LoVo (cell line): ENCODE measurements at regions not wholly inside any gene's neighbourhood (a gene's known extent, or its start where the extent isn't known, plus 50 kb on each side); places are given as distances from the start of the nearest gene placed in this dataset.

ENCODE experiments used
- DNase-seq: peaks from one replicate; pipeline ENCODE4 v3.0.0-alpha.2; 2016; ENCODE audit warnings: low spot score

DNA sequence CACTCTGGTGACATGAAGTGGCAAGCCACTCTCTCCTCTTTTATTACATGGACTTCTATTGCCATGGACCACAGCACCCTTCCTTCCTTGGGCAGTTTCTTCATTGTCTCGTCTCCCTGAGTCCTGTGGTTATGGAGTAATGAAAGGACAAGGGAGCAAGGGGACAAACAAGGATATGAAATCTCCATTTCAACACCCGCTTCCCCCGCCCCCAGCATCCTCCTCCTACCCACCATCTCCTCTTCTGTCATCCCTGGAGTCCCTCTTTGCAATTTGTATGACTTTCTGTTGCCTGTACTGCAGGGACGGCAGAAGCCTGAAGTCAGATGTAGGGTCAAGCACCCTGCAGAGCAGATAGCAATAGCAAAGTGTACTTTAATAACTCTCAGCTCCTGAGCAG is 300.7 kb upstream of the CLINT1 start:
- no peak for DNase-seq

DNA sequence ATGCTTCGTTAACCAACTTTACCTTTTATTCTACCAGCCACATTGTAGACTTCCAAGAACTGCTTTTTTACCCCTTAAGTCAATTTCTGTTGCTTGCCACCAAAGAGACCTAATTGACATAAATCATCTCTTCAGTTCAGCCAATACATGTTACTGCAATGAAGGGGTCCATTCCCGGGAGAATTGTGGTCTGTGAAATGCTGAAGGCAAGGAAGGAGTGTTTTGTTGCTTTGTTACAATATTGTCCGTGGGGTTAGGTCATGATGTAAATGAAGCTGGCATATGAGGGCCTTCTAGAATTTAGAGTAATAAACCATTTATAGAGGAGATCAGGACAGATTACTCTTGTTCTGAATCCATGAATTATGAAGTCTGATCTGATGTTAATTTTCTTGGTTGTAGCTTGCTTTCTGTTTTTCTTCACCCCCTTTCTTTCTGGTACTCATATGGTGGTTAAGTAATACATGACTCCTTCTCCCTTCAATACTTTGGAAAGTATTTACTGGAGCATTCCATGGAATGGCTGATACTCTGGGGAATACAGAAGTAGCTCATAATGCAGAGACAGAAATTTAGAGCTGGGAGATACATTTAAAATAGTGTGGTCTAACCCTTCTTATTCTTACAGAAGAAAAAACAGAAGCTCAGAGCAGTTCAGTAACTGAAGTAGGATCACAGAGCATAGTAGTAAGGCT is 297.0 kb upstream of the CLINT1 start:
- no peak for DNase-seq

DNA sequence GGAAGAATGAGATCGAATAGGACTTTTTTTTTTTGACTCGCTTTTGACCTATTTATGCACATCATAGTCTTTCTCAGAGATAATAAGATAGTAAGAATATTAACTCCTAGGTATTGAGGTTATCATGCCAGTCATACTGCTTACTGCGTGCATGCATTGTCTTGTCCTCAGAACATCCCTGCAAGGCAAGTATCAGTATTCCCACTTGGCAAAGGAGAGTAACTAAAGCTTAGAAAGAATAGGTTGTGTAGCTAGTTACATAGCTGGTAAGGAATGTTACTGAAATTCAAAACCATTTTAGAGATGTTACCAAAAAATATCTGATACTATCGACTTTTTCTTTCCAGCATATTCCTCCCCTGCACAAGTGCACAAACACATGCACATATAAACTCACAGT is 296.1 kb upstream of the CLINT1 start:
- no peak for DNase-seq

DNA sequence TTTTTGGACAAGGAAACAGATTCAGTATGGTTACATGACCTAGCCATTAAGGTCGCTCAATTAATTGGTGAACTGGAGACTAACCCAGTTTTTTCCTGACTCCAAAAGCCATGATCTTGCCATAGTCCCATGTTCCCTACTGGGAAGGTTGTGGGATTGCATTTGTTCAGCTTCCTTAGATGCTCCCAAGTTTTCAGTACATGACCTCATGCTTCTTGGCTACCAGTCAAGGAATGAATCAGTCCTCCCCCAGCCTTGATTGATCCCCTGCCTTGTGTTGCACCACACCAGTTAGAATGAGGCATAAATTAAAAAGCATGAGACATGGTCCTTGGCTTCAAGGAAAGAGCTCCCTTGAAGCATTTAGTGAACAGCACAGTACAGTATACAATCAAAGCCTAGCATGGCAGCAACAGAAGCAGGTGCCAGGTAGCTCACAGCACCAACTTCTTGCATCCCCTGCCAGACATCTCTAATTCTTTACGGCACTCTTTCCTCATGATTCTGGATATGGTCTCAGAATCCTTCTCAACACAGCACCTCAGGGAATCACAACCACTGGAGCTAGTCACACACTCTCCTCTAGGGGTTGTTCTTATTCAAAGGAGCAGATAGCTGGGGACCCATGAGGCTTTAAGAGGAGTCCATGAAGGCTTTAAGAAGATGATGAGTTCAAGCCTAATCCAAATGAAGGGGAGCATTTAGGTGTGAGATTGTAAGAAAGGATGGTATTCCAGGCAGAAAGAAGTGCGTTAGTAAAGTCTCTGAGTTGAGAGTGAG is 295.5 kb upstream of the CLINT1 start:
- no peak for DNase-seq

DNA sequence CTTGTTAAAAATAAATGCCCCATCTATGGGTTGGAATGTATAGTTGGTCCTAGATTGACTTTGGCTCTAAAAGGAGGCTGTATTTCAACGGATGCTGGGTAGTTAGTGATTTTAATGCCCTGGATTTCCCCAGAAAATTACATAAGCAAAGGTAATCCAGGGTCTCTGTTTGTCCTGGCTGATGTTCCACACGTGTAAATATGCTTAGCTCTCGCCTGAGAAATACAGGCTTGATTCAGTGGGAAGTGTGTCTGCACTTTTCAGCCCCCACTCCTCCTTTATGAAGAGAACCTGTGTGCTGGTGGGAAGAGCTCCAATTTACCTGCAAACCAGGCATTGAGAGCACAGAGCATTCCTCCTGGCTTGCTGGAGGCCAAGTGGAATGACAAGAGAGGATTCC is 294.6 kb upstream of the CLINT1 start:
- DNase-seq: no peak

DNA sequence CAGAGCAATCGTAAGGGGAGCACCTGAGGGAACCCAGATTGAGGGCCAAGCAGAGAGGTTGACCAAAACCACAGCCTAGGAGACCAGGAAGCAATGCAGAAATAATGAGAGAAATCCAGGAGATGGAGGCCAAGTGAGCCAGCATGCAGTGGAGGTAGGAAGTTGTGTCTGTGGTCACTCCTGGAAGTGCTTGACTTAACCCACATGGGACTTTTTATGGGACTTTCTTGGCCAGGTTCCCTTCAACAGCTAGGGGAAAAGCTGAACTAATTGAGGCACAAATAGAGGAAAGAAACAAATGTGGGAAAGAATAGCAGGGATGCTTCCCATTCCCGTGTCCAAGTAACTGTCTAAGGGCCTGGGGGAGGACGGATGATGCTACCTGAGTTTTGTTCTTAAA is 293.2 kb upstream of the CLINT1 start:
- DNase-seq: no peak

DNA sequence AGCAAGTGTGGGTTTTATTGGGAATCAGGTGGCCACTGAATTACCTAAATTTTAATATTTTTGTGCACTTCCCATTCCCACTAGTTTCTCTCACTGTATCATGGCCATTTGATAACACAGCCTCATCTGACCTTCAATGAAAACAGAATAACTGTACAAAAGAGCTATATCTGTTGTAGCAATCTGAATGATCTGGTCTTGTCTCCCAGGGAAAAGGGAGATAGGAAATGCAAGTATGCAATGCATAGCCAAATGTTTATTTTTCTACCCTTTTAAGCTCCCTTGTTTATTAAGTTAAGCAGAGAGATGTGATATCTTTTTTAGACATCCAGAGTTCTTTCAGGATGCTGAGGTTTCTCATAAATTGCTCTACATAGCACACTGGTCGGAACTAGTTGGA is 288.3 kb upstream of the CLINT1 start:
- no peak for DNase-seq

DNA sequence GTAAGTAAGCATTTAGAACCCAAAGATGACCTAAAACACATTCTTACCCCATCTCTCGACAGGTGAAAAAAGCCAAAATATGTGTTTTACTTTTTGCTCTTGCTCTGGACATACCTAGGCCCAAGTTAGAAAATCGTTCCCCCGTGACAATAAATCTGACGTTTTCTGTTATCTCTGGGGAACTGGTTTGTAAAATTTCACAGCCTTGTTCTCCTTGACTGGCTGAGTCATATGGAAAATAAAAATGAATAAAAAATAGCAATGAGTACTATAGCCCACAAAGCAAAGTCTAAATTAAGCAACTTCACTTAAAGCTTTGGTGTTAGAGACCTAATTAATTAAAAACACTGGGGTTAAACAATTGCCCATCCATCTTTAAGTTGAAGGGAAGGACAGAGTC is 286.9 kb upstream of the CLINT1 start:
- DNase-seq: no peak

DNA sequence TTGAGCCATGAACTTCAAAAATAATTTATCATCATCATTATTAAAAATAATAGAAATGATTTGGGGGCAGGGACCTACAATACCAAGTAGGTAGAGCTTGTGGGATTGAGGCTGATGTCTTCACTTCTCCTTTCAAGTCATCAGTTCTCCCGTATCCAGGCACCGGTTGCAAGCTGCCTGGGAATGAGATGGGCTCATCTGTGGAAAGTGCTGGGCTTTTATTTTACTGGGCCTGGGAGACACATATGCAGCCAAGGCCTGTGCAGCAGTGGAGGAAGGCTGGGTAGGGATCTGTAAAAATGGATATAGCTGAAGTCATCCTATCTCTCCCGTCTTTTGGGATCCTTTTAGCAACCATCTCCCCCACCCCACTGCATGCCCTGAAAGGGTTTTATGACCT is 284.1 kb upstream of the CLINT1 start:
- no peak for DNase-seq

DNA sequence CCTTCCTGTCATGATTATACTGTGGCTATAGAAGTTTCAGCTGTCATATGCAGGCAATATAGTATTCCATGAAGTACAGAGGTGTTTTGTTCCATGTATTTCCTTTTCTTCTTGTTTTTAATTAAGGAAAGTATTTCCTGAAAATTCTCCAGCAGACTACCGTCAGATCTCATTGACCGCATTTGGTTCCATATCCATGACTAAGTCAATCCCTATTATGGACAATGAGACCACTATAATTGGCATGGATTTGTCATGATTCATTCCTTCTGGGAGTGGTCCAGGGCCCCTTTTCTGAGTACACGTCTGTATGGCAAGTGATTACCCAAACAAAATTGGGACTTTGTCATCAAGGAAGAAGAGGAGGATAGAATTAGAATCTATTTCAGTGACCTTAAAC is 283.2 kb upstream of the CLINT1 start:
- no peak for DNase-seq

DNA sequence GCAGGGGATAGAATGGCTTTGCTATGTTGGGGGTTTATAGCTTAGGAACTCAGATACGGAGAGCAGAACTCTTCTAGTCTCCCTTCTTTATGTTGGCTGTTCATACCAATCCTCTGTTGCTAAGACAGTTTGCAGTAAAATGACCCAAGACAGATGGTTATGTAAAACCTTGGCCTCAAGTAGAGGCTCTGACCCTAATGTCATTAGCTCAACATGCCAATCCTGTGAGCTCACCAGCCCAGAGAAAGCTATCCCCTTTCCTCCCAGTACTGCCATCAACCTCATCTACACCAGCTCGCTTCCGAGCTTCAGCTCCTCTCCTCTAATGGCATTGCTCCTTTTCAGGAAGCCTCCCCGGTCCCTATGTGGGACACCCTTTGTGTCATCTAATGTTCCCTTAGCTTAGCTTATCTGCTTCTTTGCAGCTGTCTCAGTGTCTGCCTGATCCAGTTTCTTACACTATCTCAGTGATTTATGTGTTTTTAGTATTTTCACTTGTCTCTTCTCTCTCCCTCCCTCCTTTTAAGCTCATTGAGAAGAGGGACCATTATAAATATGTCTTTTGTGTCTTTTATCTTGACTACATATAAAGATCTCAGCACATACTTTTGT is 281.3 kb upstream of the CLINT1 start:
- DNase-seq: no peak

DNA sequence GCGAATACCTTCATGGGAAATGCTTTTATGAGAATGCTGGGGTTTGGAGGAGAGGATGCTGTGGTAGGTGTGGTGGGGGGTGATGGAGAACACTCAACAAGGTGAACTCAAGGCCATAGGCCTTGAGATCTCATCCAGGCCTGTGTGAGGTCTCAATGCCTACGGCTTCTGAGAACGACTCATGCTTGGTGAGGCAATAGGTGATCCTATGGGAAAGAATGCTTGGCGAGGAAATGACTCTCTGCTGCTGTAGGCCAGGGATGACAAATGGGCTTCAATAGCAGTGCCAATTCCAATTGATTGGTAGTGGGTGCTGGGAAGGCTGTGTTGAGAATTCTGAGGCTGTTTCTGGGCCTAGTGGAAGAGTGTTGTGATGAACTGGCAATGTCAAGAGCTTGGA is 280.2 kb upstream of the CLINT1 start:
- DNase-seq: no peak

DNA sequence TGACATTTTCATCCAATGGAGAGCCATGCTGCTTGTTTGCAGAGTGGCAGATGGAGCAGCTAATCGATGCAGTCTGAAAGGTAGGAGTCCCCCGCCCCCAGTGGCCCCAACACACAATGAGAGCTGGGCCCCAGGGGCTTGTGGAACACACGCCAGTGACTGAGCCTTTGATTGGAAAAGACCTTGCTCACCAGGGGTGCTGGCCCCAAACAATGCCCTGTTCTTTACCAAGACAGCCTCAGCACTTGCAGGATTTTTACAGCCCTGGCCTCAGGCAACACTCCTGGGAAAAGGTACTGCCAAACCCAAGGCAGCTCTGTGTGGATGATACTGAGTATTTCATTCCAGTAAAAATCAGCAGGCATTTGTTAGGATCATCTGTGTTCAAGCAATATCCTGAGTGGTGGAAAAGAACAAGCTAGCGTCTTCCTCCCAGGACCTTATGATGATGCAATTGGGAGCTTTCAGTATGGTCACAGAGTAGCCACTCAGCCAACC is 276.8 kb upstream of the CLINT1 start:
- no peak for DNase-seq

DNA sequence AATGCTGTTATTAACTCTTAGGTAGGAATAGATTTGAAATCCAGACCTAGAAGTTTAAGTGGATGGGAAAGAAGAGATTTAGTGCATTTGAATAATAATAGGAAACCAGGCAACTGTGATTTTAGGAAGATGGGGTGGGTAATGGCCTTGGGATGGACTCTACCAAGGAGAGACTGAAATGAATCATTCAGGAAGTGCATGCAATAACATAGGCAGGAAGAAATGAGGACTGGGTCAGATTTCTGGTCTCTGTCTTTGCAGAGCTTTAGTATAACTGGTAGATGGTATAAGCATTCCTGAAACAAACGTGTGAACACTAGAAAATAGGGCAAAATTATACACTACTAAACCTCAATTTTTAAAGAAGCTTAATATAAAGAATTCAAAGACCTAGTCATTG is 274.4 kb upstream of the CLINT1 start:
- no peak for DNase-seq

DNA sequence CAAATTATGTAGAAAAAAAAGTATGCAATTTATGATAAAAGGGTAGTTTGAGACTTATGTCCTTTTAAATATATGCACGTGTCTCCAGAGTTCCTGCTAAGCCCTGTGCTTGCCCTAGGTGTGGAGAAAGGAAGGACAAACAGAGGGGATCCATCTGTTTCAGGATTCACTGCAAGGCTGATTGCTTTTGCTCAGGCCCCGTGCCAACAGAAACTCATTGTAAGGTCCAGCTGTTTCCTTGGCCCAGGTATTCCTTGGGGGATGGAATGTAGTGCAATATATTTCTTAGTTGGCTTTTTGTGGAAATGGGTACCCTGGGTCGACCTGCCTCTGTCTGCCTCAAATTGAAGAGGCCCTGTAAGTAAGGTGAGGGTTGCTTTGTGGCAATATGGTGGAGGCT is 268.6 kb upstream of the CLINT1 start:
- DNase-seq: no peak

DNA sequence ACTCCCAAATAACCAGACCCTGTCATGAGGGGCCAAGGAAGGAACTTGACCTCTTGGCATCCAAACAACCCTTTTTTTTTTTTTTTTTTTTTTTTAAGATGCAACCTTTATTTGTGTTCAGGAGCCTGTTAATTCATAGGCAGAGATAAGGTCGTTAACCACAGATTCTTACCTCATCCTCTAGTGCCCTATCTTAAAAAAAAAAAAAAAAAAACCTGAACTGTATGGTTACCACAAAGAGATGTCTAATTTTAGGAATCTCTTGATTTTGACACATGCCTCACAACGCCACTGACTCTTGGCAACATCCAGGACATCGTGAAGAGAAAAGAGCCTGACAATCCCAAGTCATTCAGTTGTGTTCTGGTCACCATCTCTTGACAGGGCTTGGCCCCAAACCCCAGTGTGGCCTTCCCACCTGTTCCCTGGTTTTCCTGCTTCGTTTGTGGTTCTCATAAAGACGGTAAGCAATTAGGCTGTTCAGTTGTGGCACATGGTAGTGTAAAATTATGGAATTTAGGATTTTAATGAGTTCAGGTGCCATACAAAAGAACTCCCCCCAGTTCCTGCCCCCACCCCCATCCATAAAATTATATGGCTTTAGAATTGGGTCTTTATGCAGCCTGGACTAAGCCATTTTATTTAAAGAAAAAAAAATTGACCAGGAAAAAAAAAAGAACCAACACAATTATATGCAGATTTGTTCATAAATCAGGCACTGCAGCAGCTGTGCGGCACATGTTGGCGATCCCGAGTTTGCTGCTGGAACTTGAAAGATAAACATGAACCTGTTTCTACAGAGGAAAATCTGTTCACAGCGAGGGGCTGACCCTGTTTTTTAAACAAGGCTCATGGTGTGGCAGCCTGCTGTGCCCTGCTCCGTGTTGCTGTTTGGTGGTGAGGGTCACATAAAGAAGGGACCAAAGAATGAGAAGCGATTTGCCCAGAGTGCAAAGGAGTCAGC is 267.8 kb upstream of the CLINT1 start:
- no peak for DNase-seq

DNA sequence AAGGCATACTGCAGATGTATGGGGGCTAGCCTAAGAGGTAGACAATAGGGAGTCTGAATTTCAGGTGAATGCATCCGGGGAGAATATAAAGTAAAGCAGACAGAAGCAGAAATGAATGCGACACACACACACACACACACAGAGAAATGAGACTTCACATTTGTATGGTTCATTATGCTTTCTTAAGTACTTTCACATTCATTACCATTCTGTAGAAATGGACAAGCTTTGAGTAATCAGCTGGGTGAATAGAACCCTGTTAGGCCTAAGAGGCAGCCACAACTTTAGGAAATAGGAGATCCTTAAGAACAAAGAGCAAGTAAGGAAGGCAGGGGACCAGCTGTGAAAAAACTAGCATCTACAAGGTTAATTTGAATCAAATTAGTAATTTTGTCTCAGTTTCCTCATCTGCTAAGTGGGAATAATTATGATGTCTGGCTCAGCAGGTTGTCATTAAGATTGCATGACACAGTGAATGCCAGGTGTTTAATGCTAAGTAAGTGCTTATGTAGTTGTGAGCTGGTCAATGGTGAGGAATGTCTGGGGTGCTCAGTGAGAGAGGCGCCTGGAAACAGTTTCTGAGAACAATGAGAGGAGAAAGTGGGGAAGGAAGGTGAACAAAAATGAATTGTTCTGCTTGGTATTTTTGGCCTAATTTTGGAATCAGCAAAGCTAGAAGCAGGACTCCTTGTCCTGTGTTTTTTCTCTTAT is 265.8 kb upstream of the CLINT1 start:
- no peak for DNase-seq

DNA sequence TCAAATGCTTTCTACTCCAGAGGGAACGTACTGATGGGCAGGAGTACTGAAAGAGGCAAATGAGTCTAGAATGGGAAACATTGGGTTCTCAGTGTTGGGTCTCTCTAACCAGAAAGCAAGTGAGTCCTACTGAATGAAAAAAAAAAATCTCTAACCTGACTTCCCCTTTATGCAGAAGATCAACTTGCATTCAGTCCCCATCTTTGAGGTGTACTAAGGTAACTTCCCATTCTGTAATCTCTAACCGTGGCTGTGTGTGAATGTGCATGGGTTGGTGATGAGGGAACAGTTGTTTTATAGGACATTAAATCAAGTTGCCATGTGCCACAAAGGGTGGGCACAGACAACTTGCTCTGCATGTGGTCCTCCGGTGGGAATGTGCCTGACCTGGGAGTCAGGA is 264.6 kb upstream of the CLINT1 start:
- DNase-seq: no peak

DNA sequence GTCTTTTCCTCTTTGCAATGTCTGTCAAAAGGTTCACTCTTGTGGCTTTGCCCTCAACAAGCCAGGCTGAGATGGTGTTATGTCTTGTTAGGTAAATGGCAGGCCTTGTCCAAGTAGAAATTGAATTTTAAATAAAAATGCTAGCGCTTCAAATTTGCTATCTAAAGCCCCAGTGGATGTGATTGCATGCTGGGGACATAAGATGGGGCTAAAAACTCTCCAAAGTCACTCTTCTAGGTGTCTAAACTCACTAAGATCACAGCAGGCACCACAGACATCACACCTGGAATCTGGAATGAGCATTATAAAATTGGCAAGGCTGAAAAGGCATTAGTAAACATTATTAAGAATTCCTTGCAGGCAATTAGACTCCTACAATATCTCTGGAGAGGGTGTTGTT is 262.7 kb upstream of the CLINT1 start:
- DNase-seq: no peak

DNA sequence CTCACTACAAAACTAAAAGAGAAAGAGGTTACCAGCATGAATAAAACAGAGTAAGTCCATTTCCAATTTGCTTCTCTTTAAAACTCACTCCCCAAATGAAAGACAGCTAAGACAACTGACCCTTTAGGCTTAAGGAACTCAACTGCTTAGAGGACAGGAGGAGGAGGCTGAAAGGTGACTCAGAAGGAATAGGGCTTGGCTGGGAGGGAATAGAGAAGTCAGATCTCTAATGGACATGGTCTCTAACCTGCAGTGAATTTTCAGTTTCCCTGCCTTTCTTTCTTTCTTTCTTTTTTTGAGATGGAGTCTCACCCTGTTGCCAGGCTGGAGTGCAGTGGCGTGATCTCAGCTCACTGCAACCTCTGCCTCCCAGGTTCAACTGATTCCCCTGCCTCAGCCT is 261.8 kb upstream of the CLINT1 start:
- no peak for DNase-seq

DNA sequence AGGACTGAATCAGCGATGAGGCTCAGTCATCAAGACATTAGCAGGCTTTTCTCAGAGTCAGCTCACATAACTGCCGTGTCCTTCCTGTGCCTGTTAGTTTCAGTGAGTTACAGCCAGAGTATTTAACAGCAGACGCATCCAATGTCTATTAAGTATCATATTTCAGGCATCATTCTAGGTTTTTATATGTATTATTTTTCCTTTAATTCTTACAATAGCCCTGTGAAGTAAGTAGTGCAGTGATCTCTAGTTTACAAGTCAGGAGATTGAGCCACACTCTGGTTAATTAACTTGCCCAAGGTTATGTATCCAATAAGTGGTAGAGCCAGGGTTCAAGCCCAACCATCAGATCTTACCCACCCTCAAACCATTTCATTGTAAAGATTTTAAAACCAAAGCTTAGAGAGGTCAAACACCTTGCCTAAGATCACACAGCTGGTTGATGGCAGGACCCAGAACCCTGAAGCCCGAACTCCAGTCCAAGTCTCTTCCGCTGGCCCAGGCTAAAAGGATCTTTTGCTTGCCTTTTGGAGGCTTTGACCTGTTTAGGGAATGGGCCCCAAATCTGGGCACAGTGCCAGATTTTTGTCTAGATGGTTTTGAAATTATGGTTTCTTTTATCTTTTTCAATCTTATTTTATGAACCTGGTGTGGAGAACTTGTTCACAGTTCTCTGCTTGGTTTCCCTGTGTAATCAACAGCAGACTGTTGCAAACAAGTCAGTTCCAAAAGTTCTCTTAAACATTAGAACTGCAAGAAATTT is 261.2 kb upstream of the CLINT1 start:
- DNase-seq: no peak
